ENCODE measurements at regions not wholly inside any gene's neighbourhood (a gene's known extent, or its start where the extent isn't known, plus 50 kb on each side); places are given as distances from the start of the nearest gene placed in this dataset.

- Histone ChIP-seq H2BK120ac (ENCODE audit: low read depth, low read length) (no peak overlapping the region), H3K4me2 (ENCODE audit: low read depth, low read length) (no peak overlapping the region)
Observed at GRCh38 chr13:61779456-61779855, 363.8 kb upstream of the PCDH20 start.

More at GRCh38 chr13:61779456-61779855, 363.8 kb upstream of the PCDH20 start:
- TF ChIP-seq RCOR1 (IDR thresholded peaks at IDR 0.05; ENCODE audit: insufficient replicate concordance, low read length) (no peak), POLR2A (IDR thresholded peaks at IDR 0.05; ENCODE audit: low read depth, low read length) (no peak), FOS (IDR thresholded peaks at IDR 0.05; ENCODE audit: low read depth, low read length) (no peak), CEBPB (IDR thresholded peaks at IDR 0.05; ENCODE audit: low read depth, low read length) (no peak), USF2 (IDR thresholded peaks at IDR 0.05; ENCODE audit: low read depth, low read length) (no peak), NFE2L2 (IDR thresholded peaks at IDR 0.05; ENCODE audit: low read depth, low read length) (no peak), CHD1 (IDR thresholded peaks at IDR 0.05; ENCODE audit: low read depth, low read length) (no peak), BHLHE40 (IDR thresholded peaks at IDR 0.05; ENCODE audit: low read depth, low read length) (no peak), RFX5 (IDR thresholded peaks at IDR 0.05; ENCODE audit: low read depth, low read length) (no peak)
- POLR2A ChIA-PET (ENCODE audit: unreplicated experiment): no interaction called here
- Histone ChIP-seq H3K9ac (ENCODE audit: low read depth, low read length) (no peak overlapping the region), H2BK15ac (ENCODE audit: low read depth, low read length) (no peak overlapping the region), H3K27me3 (ENCODE audit: control insufficient read depth, insufficient read depth, low read length) (no peaks in the 10 kb centered on the region), H3K9me1 (ENCODE audit: insufficient read depth, low read length) (no peaks in the 10 kb centered on the region), H2AK9ac (replicated peaks; ENCODE audit: low read depth, low read length, poor library complexity) (no peak overlapping the region), H3K18ac (ENCODE audit: low read depth, low read length) (no peak overlapping the region), H4K8ac (ENCODE audit: low read depth in 2 of 2, low read length in 2 of 2) (no peak overlapping the region), H2AFZ (replicated peaks; ENCODE audit: low read length, poor library complexity) (no peak overlapping the region), H3K36me3 (ENCODE audit: control insufficient read depth, insufficient read depth, low read length) (no peaks in the 10 kb centered on the region), H2AK5ac (ENCODE audit: low read depth, low read length) (no peak overlapping the region), H4K20me1 (ENCODE audit: insufficient read depth, low read length) (no peaks in the 10 kb centered on the region), H3K79me1 (ENCODE audit: low read depth in 1 of 2, low read length in 2 of 2) (no peaks in the 10 kb centered on the region), H2BK20ac (ENCODE audit: low read depth, low read length) (no peak overlapping the region), H2BK5ac (ENCODE audit: low read depth, low read length, poor library complexity, severe bottlenecking) (no peak overlapping the region), H3K27ac (ENCODE audit: insufficient read depth, low read length) (no peak overlapping the region), H3K4me1 (ENCODE audit: control insufficient read depth, insufficient read depth, low read length) (no peaks in the 10 kb centered on the region), H3K56ac (ENCODE audit: extremely low read depth, insufficient read depth, low read length) (no peak overlapping the region), H3K9me3 (ENCODE audit: control insufficient read depth, insufficient read depth, low read length) (peaks cover 9% of the 10 kb centered on the region; the same call in 1 of the 2 replicates), H3K4me3 (ENCODE audit: insufficient read depth, low read depth, low read length) (no peak overlapping the region), H3K14ac (replicated peaks; ENCODE audit: low read depth, low read length) (no peak overlapping the region), H4K91ac (ENCODE audit: insufficient read depth, low read depth, low read length) (no peak overlapping the region), H3K23ac (ENCODE audit: low read depth, low read length) (no peak overlapping the region), H4K5ac (ENCODE audit: low read depth, low read length) (no peak overlapping the region), H3K4ac (ENCODE audit: low read depth, low read length) (no peak overlapping the region)
- dilution Hi-C loops (cut with HindIII; ENCODE audit: low sequenced_read_pairs, unreplicated experiment): no loop called here
- ATAC-seq (ENCODE audit: low read depth) (no peak), DNase-seq (no peak)
- in situ Hi-C loops (cut with MboI; ENCODE audit: low sequenced_read_pairs): no loop called here
- intact Hi-C loops (cut with micrococcal nuclease): no loop called here
- CTCF ChIA-PET: no interaction called here
- BruUV-seq (replicated peaks): no TSS peak
- no CpG with 5 or more reads among the region's 3 CpGs for WGBS, 2 experiments (ENCODE audit: extremely low coverage in 2 of 2, insufficient read length in 1 of 2)
